ENCODE measurements at regions not wholly inside any gene's neighbourhood (a gene's known extent, or its start where the extent isn't known, plus 50 kb on each side); places are given as distances from the start of the nearest gene placed in this dataset.
A peak's percentile ranks its signal among the peaks of the same experiment; 100 is the strongest.

DNA sequence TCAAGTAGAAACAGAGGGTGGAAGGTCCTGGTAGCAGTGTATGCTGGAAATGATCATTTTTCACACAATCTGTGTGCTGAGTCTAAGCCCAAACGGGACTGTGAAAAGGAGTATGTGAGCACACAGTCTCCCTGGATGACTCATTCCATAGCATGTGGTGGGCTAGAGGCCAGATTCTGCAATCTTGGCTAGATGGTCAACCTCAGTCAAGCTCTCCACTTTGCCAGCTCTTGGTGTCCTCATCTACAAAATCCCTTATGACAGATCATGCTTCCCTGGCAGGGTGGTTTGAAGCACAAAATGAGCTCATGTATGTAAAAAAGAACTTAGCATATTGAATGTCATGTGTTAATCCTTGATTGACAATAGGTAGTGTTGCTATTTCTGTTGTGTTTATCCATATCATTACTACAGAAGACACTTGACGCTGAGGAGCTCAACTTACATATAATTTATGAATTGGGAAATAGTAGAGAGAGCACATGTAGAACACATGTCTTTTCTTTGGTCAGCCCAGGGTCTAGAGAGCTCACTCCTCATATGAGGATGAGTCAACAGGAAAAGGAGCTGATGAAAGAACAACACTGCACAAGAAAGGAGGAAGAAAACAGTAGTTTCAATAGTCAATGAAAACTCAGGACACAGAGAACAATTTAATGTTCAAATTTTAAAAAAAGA, 517.5 kb downstream of the BCL11B start:
- no peak for DNase-seq (ENCODE audit: low spot score in 2 of 2)
- no peak for FAIRE-seq

DNA sequence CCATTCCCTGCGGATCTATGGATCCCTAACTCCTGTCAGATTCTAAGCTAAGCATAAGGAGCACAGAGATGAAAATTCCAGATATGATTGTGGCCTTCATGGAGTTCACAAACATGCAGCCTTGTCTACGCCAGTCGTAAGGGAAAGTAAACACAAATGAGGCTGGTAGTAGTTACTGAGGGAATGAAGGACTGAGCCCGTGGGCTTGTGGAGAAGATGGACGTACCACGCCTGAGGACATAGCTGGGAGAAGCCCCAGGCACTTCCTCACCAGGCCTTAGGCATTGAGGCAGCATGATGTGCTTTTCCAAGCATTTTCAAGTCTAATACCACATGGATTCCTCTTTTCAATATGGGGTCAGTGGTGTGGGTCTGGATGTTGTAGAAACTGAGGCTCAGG, 515.2 kb downstream of the BCL11B start:
- FAIRE-seq, result no peak

DNA sequence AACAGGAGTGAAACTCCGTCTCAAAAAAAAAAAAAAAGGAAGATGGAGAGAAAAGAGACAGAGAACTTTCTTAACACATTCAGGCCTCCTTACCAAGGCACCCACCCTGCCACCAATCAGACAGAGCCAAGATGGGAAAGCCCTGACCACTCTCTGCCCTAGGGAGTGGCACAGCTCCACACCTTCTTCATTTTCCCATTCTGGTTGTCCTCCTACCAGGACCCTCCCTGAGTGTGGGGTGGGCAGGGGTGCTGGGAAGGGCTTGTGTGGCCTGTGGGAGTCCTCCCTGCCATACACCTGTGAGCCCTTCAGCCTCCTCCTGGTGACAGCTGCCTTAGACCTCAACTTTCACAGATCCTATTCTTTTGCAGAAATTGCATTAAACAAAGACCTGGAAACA, 513.6 kb downstream of the BCL11B start:
- no peak for FAIRE-seq

More for the DNA sequence above, 515.2 kb downstream of the BCL11B start:
- no peak for DNase-seq (ENCODE audit: low spot score in 2 of 2)

DNA sequence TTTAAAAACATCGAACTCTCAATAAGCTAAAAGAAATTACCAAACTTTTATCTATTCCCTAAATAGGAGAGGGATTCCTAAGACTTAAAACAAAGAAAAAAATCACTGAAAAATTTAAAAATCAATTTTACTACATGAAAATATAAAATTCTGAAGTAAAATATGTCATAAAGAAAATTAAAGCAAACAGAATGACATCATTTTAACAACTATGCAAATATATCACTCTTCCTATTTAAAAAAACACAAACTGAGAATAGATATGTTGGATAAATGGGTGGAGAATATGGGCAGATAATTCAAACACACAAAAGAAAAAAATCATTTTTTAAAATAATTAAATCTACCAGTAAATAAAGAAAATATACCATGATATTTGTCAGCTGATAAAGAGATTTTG, 510.0 kb downstream of the BCL11B start:
- FAIRE-seq (peak; percentile 72), DNase-seq (ENCODE audit: low spot score in 2 of 2) (no peak)

More for the DNA sequence above, 513.6 kb downstream of the BCL11B start:
- DNase-seq (ENCODE audit: low spot score in 2 of 2), result no peak

DNA sequence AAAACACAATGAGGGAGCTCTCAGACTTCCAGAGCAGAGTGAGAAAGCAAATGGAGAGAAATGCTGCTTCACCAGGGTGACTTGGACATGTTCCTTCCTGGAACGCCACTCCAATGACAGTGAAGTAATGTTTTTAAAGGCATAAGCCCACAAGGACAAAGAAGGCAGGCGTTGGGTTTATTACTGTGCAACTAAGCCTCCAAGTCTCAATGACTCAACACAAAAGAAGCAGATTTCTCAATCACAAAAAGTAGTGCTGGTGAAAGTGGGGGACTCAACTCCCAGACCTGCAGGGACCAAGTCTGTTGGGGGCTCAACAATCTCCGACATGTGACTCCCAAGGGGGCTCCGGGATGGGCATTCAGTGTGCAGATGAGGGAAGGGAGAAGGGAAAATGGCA, 505.2 kb downstream of the BCL11B start:
- FAIRE-seq (no peak), DNase-seq (ENCODE audit: low spot score in 2 of 2) (no peak)

DNA sequence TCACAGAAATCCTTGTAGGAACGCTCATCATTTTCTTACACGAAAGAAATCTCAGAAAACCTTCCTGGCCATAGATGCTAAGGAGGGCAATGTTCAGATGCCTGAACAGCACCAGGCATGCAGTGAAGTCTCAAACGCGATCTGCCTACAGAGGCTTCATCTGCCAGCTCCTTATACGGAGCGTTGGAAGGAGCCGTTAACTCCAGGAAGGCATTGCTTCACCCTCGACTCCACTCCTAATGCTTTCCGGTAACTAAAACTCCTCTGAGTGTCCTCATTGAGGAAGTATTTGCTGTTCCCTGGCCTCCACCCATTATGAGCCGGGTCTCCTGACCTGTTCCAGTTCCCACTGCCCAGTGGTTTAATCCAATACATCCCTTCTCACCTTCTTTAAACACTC, 502.7 kb downstream of the BCL11B start:
- no peak for FAIRE-seq
- DNase-seq (ENCODE audit: low spot score in 2 of 2), result no peak

DNA sequence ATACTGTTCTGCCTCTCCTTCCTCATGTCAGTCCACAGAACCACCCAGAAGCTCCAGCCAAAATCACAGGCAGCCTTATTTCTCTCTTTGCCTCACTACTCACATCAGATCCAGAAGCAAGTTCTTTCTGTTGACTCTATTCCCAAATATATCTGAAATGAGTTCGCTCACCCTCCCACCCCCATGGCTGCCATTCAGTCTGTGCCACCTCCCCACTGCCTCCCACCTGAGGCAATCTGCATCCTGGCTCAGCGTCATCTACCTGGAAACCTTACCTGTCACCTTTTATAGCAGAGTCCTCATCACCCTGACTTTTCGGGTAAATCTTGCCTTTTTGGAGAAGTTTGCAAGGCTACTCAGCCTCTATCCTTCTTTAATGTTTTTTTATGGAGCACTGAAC, 501.8 kb downstream of the BCL11B start:
- FAIRE-seq (no peak), DNase-seq (ENCODE audit: low spot score in 2 of 2) (no peak)

DNA sequence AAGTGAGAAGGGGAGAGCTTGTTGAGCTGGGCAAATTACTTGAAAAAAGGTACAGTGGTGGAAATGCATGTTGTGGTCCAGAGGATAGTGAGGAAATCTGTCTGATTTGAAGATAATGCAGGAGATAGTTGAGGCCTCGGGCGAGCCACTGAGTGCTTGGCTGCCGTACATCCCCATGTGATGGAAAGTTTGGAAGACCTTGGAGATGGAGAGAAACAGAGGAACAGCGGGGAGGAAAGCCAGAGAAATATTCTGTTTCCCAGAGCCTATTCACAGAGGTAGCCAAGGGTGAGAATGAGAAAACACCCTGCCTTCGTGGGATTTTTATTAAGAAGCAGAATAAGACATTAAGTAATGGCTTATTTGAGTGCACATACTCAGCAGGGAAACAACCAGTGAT, 498.2 kb downstream of the BCL11B start:
- FAIRE-seq, result no peak
- DNase-seq (ENCODE audit: low spot score in 2 of 2), result no peak

DNA sequence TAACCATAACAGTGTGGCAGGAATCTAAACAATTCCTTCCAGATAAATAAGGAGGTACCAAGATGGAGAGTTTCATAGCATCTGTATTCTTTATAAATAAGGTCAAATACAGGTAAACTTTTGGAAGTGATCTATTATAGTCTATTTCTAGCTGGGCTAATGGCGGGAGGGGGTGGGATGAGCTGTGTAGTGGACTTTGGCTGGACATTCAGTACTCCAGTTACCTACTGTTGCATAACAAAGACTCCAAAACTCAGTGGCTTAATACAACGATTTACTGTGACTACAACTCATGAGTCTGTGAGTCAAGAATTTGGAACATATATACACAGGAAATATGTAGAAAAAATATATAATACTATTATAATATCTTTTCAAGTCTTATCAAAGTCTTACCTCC, 496.1 kb downstream of the BCL11B start:
- DNase-seq (ENCODE audit: low spot score in 2 of 2) (no peak), FAIRE-seq (no peak)

DNA sequence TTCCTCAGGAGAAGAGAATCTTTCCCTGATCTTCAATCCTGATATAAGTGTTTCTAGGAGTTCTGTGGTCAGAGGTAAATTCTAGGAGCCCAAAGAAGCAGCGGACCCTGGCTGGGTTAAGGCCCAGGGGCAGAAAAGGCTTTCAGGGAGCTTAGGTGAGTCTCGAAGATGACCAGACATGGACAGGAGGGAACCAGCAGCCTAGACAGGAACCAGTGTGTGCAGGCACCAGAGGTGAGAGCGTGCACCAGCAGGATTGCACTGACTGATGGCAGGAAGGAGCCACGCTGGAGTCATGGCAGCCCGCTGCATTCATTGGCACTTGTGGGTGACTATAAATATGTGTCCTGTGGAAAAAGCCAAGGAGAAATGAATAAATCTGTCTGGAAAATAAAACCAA, 489.9 kb downstream of the BCL11B start:
- FAIRE-seq (no peak), DNase-seq (ENCODE audit: low spot score in 2 of 2) (no peak)

DNA sequence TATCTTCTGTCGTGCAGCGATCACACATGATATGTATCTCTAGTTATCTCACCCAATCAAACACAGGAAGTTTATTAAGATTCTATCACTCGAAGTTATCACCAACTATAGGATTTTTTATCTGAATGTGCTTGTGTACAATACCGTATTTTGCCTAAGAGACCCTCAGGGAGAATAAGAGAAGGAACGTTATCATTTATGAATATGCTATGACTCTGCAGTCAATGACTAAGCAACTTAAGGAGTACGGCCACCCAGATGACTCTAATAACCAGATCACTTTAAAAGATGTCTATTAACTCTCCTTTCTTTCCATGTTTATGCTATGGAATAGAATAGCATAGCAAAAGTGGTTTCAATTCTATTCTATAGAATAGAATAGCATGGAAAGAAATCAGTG, 486.4 kb downstream of the BCL11B start:
- DNase-seq (ENCODE audit: low spot score in 2 of 2) (no peak), FAIRE-seq (no peak)

DNA sequence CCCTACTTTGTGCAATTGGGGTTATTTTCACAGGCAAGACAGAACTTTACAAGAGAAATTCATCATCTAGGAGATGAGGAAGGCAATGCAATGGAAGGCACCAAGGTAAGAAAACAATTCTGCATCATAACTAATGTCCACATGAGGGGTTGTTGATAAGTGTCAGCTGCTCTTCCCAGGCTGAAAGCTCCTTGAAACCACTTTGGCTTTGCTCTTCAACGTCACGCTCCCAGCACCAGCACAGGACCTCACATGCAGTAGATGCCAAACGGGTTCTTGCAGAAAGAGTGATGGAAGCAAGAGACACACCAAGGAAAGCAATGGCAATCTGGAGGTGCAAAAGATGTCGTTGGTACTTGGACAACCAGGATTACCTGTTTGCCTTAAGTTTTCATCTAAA, 485.5 kb downstream of the BCL11B start:
- DNase-seq (ENCODE audit: low spot score in 2 of 2) (no peak), FAIRE-seq (no peak)

DNA sequence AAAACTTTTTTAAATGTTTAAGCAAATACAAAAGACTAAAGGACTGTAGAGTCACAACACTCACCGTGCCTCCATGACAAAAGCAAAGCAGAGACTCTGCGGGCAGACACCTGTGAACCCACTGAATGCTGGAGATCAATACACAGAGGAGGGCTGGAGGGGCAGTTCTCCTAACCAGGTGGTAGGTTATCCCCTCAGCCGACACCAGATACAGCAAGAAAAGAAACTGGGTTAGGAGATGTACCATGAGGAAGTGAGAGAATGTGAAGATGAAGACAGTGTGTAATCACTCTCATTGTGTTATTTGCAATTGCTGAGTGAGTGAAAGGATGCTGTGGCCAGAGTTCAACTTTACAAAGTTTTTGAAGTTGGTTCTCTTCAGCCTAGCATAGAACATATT, 480.3 kb downstream of the BCL11B start:
- FAIRE-seq, result no peak

DNA sequence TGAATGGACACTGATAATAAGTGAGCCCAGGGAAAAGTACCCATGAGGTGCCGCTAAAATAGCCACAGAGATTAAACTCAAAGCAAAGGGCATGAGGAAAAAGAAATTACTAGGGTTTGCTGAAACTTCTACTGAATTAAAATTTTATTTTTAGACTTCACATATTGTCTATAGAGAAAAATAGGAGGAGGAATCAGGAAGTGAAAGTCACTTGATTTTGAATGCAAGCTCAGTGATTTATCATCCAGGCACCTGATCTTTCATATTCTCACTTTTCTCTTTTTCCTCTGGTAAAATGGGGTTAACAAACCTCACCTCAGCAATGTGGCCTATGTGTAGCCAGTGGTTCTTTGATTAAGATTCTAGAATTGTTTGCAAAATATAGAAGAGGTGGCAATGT, 479.8 kb downstream of the BCL11B start:
- FAIRE-seq, result no peak
- no peak for DNase-seq (ENCODE audit: low spot score in 2 of 2)

More for the DNA sequence above, 480.3 kb downstream of the BCL11B start:
- DNase-seq (ENCODE audit: low spot score in 2 of 2), result no peak

DNA sequence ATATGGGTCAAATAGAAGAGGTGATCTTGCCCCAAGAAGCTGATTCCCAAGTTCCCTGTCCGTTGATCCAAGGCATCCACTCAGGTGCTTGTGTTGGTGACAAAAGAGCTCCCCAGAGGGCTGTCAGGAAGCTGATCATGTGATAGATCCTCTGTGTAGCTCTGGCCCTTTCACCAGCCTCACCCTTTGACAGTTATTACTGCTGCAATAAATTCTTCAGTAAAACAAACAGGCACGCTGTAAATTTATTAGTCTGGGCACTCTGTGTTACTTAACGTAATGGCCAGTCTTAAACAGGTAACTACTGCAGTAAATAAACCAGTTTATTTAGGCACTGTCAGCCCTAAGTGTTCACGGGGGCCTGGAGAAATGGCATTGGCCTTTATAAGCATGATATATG, 473.9 kb downstream of the BCL11B start:
- no peak for FAIRE-seq
- DNase-seq (ENCODE audit: low spot score in 2 of 2), result no peak

DNA sequence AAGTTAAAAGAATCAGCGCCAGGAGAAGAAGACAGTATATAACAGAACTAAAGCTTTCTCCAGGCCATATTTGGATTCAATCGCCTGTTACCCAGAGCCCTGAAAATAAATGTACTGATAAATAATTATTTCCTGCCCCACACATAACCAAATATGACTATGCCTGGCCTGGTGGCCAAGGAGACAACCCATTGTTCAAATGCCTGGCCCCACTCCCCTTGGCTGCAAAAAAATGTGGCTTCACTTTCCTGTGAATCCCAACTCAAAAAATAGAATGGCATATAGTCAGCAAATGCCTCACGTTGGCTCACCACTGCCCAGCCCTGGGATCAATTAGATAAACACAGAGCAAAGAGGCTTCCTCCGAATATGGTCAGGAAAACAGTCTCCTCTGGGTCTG, 472.1 kb downstream of the BCL11B start:
- DNase-seq (ENCODE audit: low spot score in 2 of 2) (no peak), FAIRE-seq (no peak)

DNA sequence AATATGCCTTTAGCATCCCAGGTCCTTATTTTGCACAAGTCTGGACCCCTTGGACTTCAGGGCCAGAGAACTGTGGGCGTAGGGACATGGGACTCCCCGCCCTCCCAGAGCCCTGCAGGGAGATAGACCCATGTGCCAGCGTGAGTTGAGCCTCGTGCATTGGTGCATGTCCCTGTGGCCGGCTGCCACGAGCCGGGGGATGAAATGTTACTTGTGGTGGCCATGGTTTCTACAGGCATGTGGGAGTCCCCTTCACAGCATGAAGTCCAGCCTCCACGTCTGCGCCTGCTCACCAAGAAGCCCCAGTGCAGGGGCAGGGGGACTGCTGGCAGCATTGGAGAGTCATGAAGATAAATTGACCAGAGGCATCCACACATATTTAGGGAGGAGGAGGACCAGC, 470.0 kb downstream of the BCL11B start:
- no peak for DNase-seq (ENCODE audit: low spot score in 2 of 2)
- no peak for FAIRE-seq

DNA sequence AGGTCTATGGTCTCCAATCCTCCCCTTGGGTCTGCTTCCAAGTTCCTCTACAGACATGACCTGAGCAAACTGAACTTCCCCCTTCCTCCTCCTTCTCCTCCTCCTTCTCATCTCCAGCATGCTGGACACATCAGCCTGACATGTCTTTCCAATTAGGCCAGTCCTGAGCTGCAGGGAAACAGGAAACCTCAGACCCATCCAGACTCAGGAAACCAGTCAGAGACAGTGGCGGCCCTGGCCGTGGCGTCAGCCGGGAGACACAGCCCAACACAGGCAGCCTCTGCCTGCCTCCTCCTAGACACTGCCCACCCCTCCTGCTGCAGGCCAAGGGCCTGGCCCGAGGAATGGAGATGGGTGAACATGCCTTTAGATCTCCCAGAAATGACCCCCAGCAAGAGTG, 468.8 kb downstream of the BCL11B start:
- no peak for FAIRE-seq
- no peak for DNase-seq (ENCODE audit: low spot score in 2 of 2)

DNA sequence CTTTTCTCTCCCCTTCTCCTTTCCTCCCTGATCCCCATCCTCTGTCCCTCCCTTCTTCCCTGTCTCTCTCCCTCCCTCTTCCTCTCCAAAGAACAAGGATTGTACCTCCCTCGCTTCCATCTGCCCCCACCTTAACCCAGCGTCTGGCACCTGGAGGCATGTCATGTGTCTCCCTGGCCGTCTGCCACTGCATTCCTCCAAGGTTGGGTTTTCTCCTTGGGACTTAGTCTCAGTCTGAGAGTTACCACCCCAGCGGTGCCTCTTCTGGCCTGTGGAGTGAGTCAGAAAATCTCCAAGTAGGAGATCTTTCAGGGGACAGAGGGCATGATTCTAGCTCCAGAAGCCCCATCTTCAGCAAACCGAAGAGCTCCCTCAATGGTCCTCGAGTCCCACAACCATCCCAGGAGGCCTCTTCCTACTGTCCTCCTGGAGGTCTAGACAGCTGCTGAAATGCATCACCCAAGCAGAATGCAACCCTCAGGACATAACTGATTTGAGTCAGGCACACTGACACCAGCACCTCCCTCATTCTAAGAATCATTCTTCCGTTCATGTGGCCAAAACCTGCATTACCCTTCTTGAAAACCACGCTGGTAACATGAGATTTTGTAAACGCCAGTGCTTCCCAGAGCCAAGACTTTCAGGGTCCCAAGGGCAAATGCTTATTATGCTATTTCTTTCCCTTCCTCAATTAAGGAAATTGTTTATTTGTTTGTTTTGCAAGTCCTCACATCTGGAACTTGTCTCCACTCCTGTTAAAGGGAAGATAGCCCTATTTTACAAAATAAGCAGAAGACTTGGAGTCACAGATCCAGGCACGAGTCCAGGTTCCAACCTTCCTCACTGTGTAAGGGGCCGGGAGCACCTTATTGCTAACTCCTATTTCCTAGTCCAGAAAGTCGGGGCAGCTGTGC, 463.2 kb downstream of the BCL11B start:
- FAIRE-seq, result no peak

DNA sequence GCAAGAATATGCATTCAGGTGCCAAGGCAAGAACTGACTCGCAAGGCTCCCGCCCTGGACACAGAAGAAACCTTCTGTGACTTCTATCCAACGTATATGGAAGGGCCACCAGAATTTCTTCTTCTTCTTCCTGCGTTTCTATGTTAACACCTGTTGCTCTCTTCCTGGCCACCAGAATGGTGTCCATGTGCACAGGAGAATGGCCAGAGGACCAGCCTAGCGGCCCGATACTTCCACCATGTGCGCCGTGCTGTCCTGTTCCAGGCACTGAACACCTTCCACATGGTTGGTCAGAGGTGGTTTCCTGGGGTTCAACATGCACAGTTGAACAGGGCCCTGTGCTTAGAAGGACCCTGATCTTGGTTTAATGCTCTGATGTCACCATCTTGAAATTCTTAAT, 455.8 kb downstream of the BCL11B start:
- FAIRE-seq (no peak), DNase-seq (ENCODE audit: low spot score in 2 of 2) (no peak)

More for the DNA sequence above, 463.2 kb downstream of the BCL11B start:
- no peak for DNase-seq (ENCODE audit: low spot score in 2 of 2)

DNA sequence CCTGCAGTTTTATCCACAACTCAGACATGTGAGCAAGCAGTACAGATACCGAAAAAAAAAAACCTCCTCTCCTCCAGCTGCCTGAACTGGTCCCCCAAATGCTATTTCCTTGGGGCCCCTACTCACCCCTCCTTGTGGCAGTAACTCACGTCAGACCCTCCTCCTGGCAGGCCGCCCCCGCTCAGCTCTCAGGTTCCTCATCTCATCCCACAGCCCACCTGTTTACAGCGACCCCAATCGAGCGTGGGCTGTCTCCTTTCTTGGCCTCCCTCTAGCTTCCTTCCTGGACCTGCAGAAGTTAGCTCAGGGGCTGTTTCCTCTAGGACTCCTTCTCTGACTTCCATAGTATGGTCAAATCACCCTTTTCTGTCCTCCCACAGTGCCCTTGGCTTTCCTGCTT, 455.3 kb downstream of the BCL11B start:
- DNase-seq (ENCODE audit: low spot score in 2 of 2) (no peak), FAIRE-seq (no peak)
